HCT116 (cell line): ENCODE measurements at regions not wholly inside any gene's neighbourhood (a gene's known extent, or its start where the extent isn't known, plus 50 kb on each side); places are given as distances from the start of the nearest gene placed in this dataset.

Experiments
- ATAC-seq: fragments of 200-7000 bp; cut with Tn5 transposase; 2 replicates; pipeline ENCODE4 v1.9.1; 2020; ENCODE audit warnings: mild to moderate bottlenecking, moderate library complexity
- BruUV-seq: library from RNA; stranded (reverse); fragments of 400-500 nt; replicated peaks from 2 replicates; lab custom pipeline; 2021; lab: Mats Ljungman, UMichigan
- CTCF ChIA-PET: fragments of 300-600 bp; sonication (Branson Sonifier 250); formaldehyde crosslinking; loops from one replicate; lab custom pipeline; 2021; ENCODE audit warnings: antibody characterized with exemption; lab: Charles Lee
- POLR2A ChIA-PET: fragments of 300-600, 350-600 bp; sonication (Branson Sonifier 250); formaldehyde crosslinking; loops from one replicate; lab custom pipeline; 2021; ENCODE audit warnings: antibody characterized with exemption; lab: Charles Lee
- RAD21 ChIA-PET, 2 experiments: fragments of 300-600 bp; sonication (Branson Sonifier 250); formaldehyde crosslinking; loops; one replicate each; lab custom pipeline; 2023; ENCODE audit warnings: low total read pairs in 2 of 2; ENCODE audit not compliant: uncharacterized antibody in 2 of 2, unreplicated experiment in 2 of 2, low non-redundant PET in 1 of 2; lab: Charles Lee
- DNase-seq: peaks from one replicate; pipeline ENCODE4 v3.0.0-alpha.2; 2010; ENCODE audit warnings: low read depth, low spot score
- H2AFZ ChIP-seq: fragments of 200-600 bp; shearing (Covaris generic), sonication (generic); 2 replicates; pipeline ENCODE4 v1.6.1; 2017; ENCODE audit warnings: low read depth, mixed run types, mixed read lengths, antibody characterized with exemption, low read length; ENCODE audit not compliant: poor library complexity, severe bottlenecking
- H3K27ac ChIP-seq: 2 replicates; pipeline ENCODE4 v1.5.1; 2012; ENCODE audit warnings: low read depth, low read length
- H3K27me3 ChIP-seq: fragments of 200-600 bp; sonication (generic); 2 replicates; pipeline ENCODE4 v1.6.1; 2016; ENCODE audit warnings: mixed run types, low read length, mixed read lengths; ENCODE audit not compliant: insufficient read depth
- H3K36me3 ChIP-seq, 2 experiments: fragments of 200-500 bp in 1 of 2; fragments of 200-600 bp in 1 of 2; sonication (Bioruptor generic) in 1 of 2; sonication (generic) in 1 of 2; 2 replicates each; pipeline versions ENCODE4 v1.5.1 to v1.6.1; 2014 to 2016; ENCODE audit warnings: low read length in 2 of 2, inconsistent platforms in 1 of 2, mixed read lengths in 1 of 2, mixed run types in 1 of 2; ENCODE audit not compliant: insufficient read depth in 2 of 2, control insufficient read depth in 1 of 2
- H3K4me1 ChIP-seq, 2 experiments: fragments of 200-600 bp in 1 of 2; sonication (generic) in 1 of 2; 2 replicates each; pipeline versions ENCODE4 v1.5.1 to v1.6.1; 2012 to 2017; ENCODE audit warnings: low read length in 2 of 2, inconsistent platforms in 1 of 2, mild to moderate bottlenecking in 1 of 2, mixed read lengths in 1 of 2, mixed run types in 1 of 2, moderate library complexity in 1 of 2; ENCODE audit not compliant: insufficient read depth in 2 of 2, control insufficient read depth in 1 of 2
- H3K4me2 ChIP-seq: fragments of 200-600 bp; sonication (generic); 2 replicates; pipeline ENCODE4 v1.6.1; 2017; ENCODE audit warnings: mixed run types, low read length, mixed read lengths
- H3K4me3 ChIP-seq, 2 experiments: fragments of 200-600 bp in 1 of 2; sonication (generic) in 1 of 2; replicated peaks in 1 of 2; 2 replicates each; pipeline ENCODE4 v1.5.1; 2011 to 2016; ENCODE audit warnings: low read length in 2 of 2, control low read depth in 1 of 2, low read depth in 1 of 2, mild to moderate bottlenecking in 1 of 2, mixed read lengths in 1 of 2, mixed run types in 1 of 2
- H3K79me2 ChIP-seq: fragments of 200-600 bp; sonication (generic); 2 replicates; pipeline ENCODE4 v1.6.1; 2017; ENCODE audit warnings: mild to moderate bottlenecking, mixed run types, low read length, moderate library complexity, mixed read lengths; ENCODE audit not compliant: insufficient read depth
- H3K9ac ChIP-seq: fragments of 200-600 bp; sonication (generic); 2 replicates; pipeline ENCODE4 v1.6.1; 2016; ENCODE audit warnings: low read length, mixed read lengths
- H3K9me2 ChIP-seq: fragments of 200-600 bp; sonication (generic), shearing (Covaris generic); 2 replicates; pipeline ENCODE4 v1.6.1; 2017; ENCODE audit warnings: mixed run types, mild to moderate bottlenecking, moderate library complexity; ENCODE audit not compliant: insufficient read depth
- H3K9me3 ChIP-seq, 2 experiments: fragments of 200-500 bp in 1 of 2; fragments of 200-600 bp in 1 of 2; sonication (Bioruptor generic) in 1 of 2; sonication (generic) in 1 of 2; 2 replicates each; pipeline ENCODE4 v1.6.1; 2014 to 2017; ENCODE audit warnings: low read length in 2 of 2, mixed read lengths in 2 of 2, inconsistent platforms in 1 of 2, low read depth in 1 of 2, mild to moderate bottlenecking in 1 of 2, mixed run types in 1 of 2, moderate library complexity in 1 of 2; ENCODE audit not compliant: control insufficient read depth in 1 of 2, insufficient read depth in 1 of 2
- H4K20me1 ChIP-seq: fragments of 200-600 bp; sonication (generic), shearing (Covaris generic); 2 replicates; pipeline ENCODE4 v1.6.1; 2017; ENCODE audit warnings: mixed run types, mild to moderate bottlenecking, moderate library complexity; ENCODE audit not compliant: insufficient read depth
- RAD21 ChIP-seq: IDR thresholded peaks from 2 replicates; pipeline ENCODE4 v1.6.1; 2012; ENCODE audit warnings: low read depth, mild to moderate bottlenecking
- intact Hi-C: fragments of 100-400 bp; cut with micrococcal nuclease; formaldehyde crosslinking; loops from 2 replicates; pipeline ENCODE4 v1.10.0; 2022
- TF ChIP-seq, protein P1 (sequence below), 3 experiments: fragments of 200-600 bp in 1 of 3; sonication (generic) in 1 of 3; IDR thresholded peaks in 2 of 3; conservative IDR thresholded peaks in 1 of 3; 2 replicates each; pipeline ENCODE4 v1.5.1; 2012 to 2017; ENCODE audit warnings: low read depth in 2 of 3, low read length in 2 of 3, antibody characterized with exemption in 1 of 3, borderline replicate concordance in 1 of 3, control low read depth in 1 of 3, mild to moderate bottlenecking in 1 of 3, mixed read lengths in 1 of 3, mixed run types in 1 of 3, moderate library complexity in 1 of 3; ENCODE audit not compliant: insufficient read depth in 1 of 3
- TF ChIP-seq, protein P2 (sequence below): IDR thresholded peaks from 2 replicates; pipeline ENCODE4 v1.6.1; 2011; ENCODE audit warnings: mild to moderate bottlenecking, low read length, moderate library complexity; ENCODE audit not compliant: insufficient replicate concordance; ENCODE audit errors: extremely low read depth
- TF ChIP-seq, protein P3 (sequence below): IDR thresholded peaks from 2 replicates; pipeline ENCODE4 v1.6.1; 2012

DNA sequence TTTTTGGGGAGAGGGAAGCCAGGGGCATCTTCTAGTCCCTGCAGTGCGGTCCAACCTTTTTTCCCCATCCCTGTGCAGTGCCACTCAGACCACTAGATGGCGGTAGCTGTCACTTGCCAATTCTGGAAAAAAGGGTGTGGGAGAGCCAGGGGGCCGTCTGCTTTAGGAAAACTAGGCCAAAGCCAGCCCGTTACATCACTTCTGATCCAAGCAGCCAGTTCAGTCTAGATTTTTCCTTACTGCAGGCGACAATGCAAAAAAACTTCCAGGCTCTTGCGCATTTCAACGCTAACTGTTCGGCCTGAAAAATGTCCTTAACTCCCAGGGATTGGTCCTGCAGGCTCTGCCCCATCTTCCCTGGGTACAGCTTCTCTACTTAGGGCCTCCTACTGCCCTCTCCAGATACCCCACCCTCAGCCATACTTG, 69.2 kb upstream of the CES5A start:
- CTCF ChIA-PET, result interaction anchor here (0.7 to 4.3 kb wide), 3 partner anchors 10 to 412 kb away, joined by 3 to 17 read pairs (median 10); no protein-coding TSS in a partner anchor
- Histone ChIP-seq H3K27ac (no peak overlapping the region), H2AFZ (no peak overlapping the region), H3K9ac (no peak overlapping the region), H3K4me1 (no peaks in the 10 kb centered on the region), H3K9me2 (no peaks in the 10 kb centered on the region), H3K4me2 (no peak overlapping the region), H3K27me3 (peaks cover 18% of the 10 kb centered on the region), H3K79me2 (no peaks in the 10 kb centered on the region), H3K9me3 (no peaks in the 10 kb centered on the region), H4K20me1 (no peaks in the 10 kb centered on the region), H3K36me3 (no peaks in the 10 kb centered on the region), H3K4me3 (no peak overlapping the region)
- BruUV-seq, result no TSS peak
- peak; percentile 23 for DNase-seq
- ATAC-seq, result peak; percentile 95
- POLR2A ChIA-PET, result no interaction called here
- intact Hi-C loops, result loop anchor here (1.0 kb wide), 1 partner anchor 374 kb away; no protein-coding TSS in a partner anchor
- RAD21 ChIA-PET, result interaction anchor here in 1 of 2 experiments (1.0 kb wide), 1 partner anchor 374 kb away, joined by 3 read pairs; no protein-coding TSS in a partner anchor
- TF ChIP-seq, protein P1, sequence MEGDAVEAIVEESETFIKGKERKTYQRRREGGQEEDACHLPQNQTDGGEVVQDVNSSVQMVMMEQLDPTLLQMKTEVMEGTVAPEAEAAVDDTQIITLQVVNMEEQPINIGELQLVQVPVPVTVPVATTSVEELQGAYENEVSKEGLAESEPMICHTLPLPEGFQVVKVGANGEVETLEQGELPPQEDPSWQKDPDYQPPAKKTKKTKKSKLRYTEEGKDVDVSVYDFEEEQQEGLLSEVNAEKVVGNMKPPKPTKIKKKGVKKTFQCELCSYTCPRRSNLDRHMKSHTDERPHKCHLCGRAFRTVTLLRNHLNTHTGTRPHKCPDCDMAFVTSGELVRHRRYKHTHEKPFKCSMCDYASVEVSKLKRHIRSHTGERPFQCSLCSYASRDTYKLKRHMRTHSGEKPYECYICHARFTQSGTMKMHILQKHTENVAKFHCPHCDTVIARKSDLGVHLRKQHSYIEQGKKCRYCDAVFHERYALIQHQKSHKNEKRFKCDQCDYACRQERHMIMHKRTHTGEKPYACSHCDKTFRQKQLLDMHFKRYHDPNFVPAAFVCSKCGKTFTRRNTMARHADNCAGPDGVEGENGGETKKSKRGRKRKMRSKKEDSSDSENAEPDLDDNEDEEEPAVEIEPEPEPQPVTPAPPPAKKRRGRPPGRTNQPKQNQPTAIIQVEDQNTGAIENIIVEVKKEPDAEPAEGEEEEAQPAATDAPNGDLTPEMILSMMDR (IDR thresholded peaks at IDR 0.05 in 2 of 3, conservative IDR thresholded peaks at IDR 0.05 in 1 of 3; ENCODE audit: borderline replicate concordance in 1 of 3, insufficient read depth in 1 of 3, low read depth in 2 of 3, low read length in 2 of 3), result peak; percentile 57 to 95 (median 94)
- TF ChIP-seq, protein P2, sequence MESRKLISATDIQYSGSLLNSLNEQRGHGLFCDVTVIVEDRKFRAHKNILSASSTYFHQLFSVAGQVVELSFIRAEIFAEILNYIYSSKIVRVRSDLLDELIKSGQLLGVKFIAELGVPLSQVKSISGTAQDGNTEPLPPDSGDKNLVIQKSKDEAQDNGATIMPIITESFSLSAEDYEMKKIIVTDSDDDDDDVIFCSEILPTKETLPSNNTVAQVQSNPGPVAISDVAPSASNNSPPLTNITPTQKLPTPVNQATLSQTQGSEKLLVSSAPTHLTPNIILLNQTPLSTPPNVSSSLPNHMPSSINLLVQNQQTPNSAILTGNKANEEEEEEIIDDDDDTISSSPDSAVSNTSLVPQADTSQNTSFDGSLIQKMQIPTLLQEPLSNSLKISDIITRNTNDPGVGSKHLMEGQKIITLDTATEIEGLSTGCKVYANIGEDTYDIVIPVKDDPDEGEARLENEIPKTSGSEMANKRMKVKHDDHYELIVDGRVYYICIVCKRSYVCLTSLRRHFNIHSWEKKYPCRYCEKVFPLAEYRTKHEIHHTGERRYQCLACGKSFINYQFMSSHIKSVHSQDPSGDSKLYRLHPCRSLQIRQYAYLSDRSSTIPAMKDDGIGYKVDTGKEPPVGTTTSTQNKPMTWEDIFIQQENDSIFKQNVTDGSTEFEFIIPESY, result no peak
- TF ChIP-seq, protein P3, sequence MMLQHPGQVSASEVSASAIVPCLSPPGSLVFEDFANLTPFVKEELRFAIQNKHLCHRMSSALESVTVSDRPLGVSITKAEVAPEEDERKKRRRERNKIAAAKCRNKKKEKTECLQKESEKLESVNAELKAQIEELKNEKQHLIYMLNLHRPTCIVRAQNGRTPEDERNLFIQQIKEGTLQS, result no peak
- peak; percentile 61 for TF ChIP-seq RAD21
